ENCODE measurements at regions not wholly inside any gene's neighbourhood (a gene's known extent, or its start where the extent isn't known, plus 50 kb on each side); places are given as distances from the start of the nearest gene placed in this dataset.

DNA sequence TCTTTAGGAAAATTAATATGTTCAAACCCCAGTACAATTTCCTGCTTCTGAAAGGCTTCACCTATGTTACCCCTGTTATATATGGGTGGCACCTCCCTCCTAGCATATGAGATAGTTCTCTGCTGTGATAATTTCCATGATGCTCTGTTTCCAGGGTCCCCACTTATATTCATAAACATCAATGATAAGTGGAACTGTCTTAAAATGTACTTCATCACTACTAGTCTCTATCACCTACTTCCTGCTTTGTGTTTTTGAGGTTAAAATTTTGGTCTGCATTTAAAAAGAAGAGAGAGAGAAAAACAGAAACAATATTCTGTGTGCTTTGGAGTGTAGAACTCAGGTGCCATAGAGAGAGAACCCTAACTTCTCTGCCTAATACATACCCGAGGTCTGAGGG is 234.7 kb downstream of the HTR1A start:
- no peak for DNase-seq (ENCODE audit: low spot score)

DNA sequence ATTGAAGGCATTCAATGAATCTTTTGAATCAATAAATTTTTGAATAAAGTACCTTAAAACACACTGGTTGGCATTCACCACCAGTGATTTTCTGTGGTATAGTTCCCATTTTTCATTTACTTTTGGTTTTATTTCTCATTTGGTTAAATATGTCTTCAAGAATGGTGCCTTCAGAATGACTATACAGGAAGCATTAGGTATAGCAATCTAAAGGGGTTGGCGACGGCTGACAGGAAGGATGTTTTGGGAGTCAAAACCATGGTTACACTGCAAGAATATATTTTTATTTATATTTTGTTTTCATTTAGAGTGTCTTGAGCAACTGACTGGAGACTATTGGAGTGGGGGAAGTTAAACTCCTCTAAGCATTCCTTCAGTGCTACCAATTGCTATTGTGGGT is 235.7 kb downstream of the HTR1A start:
- no peak for DNase-seq (ENCODE audit: low spot score)

DNA sequence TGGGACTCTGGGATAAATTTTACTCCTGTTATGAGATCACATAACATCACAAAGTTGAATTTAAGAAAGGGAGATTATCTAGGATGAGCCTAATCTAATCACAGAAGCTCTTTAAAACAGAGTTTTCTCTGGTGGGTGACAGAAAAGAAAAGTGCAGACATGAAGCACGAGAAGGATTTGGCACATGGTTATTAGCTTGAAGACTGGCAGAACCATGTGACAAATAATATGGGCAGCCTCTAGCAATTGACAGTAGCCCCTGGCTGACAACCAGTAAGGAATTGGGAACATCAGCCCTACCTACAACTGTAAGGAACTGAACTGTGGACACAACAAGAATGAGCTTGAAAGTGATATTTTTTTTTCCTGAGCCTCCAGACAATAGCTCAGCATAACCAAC is 243.1 kb downstream of the HTR1A start:
- DNase-seq (ENCODE audit: low spot score), result no peak

DNA sequence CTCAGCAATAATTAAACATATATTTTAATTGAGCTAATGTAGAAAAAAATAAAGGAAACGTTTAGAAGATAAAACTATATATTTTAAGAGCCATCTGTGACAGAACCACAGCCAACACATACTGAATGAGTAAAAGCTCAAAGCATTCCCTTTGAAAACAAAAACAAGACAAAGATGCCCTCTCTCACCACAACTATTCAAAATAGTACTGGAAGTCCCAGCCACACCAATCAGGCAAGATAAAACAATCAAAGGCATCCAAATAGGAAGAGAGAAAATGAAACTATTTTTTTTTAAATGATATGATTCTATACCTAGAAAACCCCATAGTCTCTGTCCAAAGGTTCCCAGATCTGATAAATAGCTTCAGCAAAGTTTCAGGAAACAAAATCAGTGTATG is 262.0 kb downstream of the HTR1A start:
- no peak for DNase-seq (ENCODE audit: low spot score)

DNA sequence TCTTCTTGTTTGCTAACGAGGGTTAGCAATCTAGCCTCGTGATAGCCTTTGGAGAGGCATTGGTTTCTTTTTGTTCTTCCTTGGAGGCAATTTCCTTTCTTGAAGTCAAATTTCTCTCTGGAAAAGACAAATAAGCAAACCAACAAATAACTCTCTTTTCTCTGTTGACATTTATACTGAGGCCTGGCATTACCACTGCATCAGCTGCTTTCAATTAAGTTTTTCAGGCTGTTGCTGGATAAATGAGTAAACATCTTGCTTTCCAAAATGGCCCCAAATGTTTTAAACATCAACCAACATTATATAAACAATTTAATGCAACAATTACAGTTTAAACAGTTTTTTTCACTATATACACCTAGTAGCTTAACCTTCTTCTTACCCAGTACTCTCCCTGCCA is 264.4 kb downstream of the HTR1A start:
- DNase-seq (ENCODE audit: low spot score), result no peak

DNA sequence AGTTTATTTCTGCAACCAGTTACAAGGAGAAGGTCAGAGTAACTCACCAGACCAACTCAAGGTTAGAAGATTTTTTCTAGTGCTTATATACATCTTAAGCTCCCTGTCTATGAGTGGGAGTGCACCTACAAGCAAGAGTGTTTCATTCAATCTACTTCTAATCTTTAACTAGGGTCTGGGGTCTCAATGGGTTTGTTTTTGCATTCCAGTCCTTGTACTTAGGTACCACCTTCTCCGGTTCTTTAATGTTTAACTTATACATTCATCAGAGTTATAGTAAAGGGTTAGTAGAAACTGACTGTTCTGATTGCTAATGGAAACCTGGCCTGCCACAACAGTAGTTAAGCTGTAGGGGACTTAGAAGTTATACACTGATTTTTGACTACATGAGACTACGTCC is 271.7 kb downstream of the HTR1A start:
- DNase-seq (ENCODE audit: low spot score), result no peak

DNA sequence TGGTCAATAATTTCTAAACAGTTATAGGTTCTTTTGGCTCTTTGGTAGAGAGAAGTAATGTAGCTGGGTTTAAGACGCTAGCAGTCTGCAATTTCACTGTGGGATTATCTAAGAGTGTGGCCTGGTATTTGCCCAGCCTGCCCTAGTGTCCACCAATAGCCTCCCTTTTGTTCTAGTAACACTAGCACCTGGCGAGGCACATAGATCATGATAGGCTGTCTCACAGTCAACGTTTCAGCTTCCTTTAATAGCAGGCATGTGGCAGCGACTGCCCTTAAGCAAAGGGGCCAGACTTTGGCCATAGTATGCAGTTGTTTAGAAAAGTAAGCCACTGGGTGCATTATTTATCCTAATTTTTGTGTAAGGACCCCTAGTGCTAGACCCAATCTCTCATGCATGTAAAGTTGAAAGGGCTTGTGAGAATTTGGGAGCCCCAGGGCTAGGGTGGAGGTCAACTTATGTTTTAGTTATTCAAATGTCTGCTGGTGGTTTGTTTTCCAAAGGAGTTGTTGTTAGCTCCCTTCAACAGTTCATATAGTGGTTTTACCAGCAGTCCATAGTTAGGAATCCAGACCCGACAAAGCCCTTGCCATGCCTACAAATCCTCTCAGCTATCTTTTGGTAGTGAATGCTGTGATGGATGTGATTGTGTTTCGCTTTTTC is 274.3 kb downstream of the HTR1A start:
- no peak for DNase-seq (ENCODE audit: low spot score)

DNA sequence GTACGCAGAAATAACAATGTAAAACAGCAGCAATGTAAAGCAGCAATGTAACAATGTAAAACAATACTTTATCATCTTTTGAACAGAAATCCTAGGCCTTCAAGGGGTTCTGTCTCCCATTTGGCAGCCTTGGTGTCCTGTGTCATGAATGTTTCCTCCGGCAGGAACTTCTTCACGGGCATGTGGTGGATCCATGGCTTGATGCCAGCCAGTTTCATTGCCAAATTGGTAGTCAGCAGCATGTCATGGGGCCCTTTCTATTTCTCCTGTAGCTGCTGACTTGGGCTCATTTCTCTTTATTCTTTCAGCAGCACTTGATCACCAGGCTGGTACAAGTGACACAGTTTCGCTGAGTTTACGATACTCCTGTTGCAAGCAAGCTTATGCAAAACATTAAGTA is 275.3 kb downstream of the HTR1A start:
- no peak for DNase-seq (ENCODE audit: low spot score)

DNA sequence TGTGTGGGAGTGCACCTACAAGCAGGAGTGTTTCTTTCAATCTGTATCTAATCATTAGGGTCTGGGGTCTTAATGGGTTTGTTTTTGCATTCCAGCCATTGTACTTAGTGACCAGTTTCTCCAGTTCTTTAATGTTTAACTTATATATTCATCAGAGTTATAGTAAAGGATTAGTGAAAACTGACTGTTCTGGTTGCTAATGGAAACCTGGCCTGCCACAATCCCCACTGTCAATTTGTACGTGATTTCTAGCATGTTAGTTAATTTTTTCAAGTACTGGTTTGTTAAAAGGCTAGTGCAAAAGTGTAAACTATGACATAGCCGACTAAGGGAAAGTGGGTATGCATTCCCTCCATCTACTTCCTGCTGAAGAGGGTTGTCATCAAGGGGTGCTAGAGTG is 276.1 kb downstream of the HTR1A start:
- no peak for DNase-seq (ENCODE audit: low spot score)

DNA sequence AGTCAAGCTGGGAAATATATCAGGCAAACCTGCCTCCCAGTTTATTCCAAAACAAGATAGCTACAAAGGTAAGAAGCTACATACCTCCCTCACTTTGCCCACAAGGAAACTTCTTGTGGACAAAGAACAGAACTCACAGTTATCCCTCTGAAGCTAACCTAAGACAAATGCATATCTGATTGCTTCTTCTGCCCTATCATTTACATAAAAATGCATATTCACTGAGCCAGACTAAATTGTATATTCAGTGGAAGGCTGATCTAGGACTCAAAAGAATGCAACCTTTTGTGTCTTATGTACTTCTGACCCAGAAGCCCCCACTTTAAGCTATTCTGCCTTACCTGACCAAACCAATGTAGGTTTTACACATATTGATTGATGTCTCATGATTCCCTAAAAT is 276.8 kb downstream of the HTR1A start:
- no peak for DNase-seq (ENCODE audit: low spot score)

DNA sequence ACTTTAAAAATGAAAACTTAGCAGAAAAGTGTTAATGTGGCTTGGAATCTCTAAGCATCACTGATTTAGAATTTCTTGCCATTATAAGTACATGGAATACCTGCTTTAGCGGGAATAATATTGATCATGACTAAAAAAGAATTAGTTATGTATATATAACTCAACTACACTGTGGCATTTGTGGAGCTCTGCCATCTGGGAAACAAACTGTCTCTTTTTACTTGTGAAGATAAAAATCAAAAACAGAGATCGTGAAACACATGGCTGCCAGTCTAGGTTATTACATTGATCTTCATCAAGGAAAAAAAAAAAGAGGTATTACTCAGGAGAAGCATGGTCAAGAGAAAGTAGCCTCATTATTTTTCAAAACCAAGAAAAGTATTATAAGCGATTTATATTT is 287.4 kb downstream of the HTR1A start:
- DNase-seq (ENCODE audit: low spot score), result no peak

DNA sequence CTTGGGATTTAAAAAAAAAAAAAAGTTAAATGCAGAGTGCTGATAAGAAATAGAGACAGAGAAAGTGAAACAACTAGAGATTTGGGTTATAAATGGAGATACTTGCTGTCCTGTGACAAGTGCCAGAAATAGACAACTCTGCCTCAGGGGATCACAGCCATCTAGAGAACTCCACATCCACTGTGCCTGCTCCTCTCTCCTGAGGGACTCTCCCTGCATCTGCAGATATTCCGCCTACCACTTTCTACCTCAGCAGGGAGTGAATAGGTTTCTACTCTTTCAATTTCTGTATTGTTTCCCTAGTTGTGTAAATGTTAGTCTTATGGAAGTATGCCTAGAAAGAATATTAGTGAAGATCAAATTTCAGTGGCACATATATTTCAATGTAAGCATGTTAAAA is 307.2 kb downstream of the HTR1A start:
- DNase-seq (ENCODE audit: low spot score), result no peak

DNA sequence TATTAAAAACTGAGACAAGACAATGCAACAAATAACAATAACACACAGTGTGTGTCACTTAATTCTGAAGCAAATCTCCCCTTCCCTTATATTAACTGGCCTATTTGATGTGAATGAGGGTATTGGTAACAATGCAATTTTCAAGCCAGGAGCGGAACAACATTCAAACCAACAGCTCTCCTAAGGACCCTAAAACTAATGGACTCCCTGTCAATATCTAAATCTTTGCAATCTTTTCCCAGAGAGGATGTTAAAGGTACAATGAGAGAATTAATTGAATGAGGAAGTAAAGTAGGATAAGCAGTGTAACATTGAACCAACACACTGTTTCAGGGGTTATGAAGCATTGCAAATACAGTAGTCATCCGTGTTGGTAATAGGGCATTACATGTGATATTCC is 311.7 kb downstream of the HTR1A start:
- DNase-seq (ENCODE audit: low spot score), result no peak

DNA sequence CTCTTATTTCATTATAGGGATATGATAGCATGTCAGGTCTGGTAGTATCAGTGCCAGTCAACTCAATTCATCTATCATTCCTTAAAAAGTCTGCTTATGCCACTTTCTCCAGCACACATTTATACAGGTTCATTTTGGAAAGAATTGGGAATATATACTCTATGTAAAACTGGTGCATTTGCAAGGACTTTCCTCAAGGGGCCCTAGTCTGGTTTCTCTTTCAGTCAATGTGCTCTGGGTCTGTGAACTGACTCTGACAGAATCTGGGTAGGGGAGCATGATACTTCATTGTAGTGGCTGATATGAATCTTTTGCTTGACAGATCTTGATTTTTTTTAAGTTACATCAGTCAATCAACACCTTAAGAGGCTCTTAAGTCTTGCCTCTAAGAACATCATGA is 313.9 kb downstream of the HTR1A start:
- no peak for DNase-seq (ENCODE audit: low spot score)

DNA sequence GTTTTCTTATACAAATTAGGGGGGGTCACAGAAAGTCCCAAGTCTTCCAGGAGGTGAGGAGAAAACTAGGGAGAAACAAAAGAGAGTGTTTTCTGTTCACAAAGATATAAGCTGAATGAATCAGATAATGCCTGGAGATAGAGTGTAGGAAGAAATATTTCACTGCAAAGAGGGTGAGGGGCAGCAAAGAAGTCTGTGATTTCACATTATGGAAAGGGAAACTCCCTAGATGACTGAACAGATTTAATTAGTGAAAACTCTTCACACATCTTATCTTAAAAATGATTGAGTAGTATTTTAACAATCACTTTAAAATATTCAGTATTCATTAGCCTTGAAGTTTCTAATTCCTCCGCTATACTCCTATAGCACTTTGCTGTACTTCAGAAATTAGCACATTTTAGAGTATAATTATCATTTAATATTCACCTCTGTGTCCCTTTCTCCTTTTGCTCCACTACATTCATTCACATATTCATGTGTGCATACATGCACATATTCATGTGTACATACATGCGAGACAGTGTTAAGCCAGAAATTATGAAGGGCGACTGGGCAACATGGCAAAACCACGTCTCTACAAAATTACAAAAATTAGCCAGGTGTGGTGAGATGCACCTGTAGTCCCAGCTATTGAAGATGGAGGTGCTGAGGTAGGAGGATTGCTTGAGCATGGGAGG is 332.2 kb downstream of the HTR1A start:
- no peak for DNase-seq (ENCODE audit: low spot score)

DNA sequence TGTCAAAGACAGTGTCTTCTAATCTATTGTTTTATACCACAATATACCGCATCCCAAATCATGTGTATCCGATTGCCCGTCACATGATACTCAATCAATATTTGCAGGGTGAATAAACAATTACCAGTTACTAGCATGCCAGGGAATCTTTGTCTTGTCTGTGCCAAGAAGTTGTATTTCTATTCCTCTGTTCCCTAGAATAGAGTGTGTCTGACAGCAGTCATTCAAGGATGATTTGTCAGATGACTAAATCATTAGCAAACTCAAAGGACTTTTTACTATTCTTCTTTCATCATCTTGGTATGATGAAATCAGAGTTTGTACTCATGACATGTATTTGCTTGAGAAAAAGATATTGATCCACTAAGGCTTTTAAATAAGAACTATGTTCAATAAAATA is 348.8 kb downstream of the HTR1A start:
- no peak for DNase-seq (ENCODE audit: low spot score)

DNA sequence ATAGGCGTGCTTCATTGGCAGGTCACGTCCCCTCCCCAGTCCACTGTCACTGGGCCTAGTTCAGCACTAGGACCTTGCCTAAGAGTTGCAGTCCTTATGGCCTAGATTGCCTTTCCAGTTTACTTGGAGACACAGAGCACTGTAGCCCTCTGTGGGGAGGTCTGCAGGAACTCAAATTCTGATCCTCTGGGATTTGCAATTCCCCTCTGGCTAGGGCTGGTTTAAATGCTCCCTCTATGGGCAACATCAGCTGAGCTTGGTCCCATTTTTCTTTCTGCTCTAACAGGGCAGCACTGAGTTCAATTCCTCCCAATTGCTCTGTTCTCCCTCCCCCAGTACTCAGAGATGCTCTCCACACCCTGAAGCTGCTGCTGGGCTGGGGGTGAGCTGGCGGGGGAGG is 358.2 kb downstream of the HTR1A start:
- DNase-seq (ENCODE audit: low spot score), result no peak

DNA sequence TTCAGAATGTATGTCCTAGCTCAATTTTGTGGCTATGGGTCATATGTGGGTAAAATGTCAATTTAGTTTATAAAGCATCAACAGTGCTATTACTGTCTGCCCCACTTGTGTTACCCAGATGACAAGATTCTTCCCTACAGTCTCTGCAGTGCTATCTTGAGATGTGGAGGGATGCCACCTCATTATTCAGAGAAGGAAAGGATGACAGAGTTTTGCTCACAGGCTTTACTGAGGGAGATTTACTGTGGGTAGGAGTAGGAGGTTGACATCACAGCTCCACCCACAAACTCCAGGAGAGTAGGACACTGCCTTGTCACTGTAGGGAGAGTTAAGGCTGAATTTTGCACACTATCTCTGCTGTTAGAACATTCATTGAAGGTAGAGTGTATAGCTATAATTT is 359.3 kb downstream of the HTR1A start:
- DNase-seq (ENCODE audit: low spot score), result no peak

DNA sequence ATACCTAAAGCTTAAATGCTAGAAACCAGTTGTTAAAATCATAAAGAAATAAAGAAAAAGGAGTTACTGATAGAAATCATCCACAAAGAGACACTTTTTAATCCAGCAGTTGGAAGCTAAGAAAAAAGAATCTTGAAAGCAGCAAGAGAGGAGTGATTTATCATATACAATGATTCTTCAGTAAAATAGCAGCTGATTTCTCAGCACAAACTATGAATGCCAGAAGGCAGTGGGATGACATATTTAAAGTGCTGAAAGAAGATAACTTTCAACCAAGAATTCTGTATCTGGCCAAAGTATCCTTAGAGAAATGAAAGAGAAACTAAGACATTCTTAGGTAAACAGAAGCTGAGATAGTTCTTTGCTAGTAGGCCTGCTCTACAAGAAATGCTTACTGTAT is 366.0 kb downstream of the HTR1A start:
- no peak for DNase-seq (ENCODE audit: low spot score)

DNA sequence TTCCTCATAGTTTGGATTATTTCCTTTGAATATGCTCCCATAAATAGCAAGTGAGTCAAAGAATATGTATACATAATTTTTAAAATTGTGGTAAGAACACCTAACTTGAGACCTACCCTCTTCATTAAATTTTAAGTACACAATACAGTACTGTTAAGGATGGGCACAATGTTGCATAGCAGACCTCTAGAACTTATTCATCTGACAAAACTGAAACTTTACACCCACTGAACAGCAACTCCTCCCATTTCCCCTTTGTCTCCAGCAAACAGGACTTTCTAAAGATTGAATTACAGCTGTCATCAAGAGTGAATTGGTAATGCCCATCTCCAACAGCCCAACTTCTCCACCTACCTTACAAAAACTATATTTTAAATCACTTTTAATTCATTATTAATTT is 388.9 kb downstream of the HTR1A start:
- no peak for DNase-seq (ENCODE audit: low spot score)

DNA sequence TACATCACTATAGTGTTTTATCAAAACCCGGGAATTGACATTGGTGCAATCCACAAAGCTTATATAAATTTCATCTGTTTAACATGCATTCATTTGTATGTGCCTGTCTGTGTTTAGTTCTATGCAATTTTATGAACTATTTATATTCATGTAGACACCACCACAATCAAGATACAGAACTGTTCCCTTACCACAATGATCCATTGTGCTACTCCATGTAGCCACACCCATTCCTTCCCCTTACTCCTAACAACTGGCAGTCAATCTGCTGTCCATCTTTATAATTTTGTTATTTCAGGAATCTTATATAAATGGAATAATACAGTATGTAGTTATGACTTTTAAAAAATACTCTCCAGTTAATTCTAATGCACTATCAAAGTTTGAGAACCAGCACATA is 389.5 kb downstream of the HTR1A start:
- no peak for DNase-seq (ENCODE audit: low spot score)

DNA sequence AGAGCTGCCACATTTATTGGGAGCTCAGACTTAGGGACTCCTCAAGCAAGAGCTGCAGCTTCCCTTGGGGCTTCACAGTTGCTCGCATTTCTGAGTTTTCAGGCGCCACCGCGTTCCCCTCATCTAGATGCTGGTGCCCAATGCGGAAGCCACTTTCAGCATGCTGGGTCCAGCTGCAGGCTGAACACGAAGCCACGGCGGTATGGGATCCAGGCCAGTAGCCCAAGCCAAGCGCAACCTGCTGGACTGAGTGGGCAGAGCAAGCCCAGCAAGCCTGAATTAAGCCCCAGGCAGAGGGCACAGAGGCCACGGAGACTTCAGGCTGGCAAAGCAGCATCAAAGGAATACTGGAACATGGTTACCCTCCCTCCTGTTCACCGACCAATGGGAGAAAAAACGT is 391.5 kb downstream of the HTR1A start:
- no peak for DNase-seq (ENCODE audit: low spot score)

DNA sequence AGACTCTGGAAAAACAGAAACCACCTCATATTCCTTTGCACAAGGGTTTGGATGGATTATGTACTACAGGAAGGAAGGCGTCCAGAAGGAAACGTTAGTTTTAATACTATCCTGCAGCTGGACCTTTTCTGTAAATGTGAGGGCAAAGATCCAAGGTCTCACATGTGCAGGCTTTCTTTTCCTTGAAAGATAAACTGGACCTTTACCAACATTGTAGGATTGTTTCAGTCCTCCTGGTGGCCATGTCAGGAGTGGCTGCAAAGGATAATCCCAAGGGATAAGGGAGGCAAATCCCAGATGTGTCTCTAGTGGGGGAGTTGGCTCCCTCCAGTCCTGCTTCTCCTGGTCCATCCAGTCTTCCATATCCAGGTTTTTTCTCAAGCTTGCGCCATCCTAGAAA is 397.5 kb downstream of the HTR1A start:
- DNase-seq (ENCODE audit: low spot score), result no peak

Data from left forelimb (tissue), 1 donor.